ENCODE measurements at regions not wholly inside any gene's neighbourhood (a gene's known extent, or its start where the extent isn't known, plus 50 kb on each side); places are given as distances from the start of the nearest gene placed in this dataset.

GRCh38 chr3:72093270-72093991, 308.5 kb upstream of the PROK2 start:
- Mint-ChIP-seq H3K9me3 (no peaks in the 10 kb centered on the region), H3K27me3 (ENCODE audit: low read depth) (peaks cover 17% of the 10 kb centered on the region), H3K36me3 (ENCODE audit: low read depth) (no peaks in the 10 kb centered on the region), H3K27ac (no peak overlapping the region), H3K4me1 (ENCODE audit: low read depth) (peaks cover 8% of the 10 kb centered on the region), H3K4me3 (no peak overlapping the region)
- DNase-seq (ENCODE audit: low spot score): no peak

DNA sequence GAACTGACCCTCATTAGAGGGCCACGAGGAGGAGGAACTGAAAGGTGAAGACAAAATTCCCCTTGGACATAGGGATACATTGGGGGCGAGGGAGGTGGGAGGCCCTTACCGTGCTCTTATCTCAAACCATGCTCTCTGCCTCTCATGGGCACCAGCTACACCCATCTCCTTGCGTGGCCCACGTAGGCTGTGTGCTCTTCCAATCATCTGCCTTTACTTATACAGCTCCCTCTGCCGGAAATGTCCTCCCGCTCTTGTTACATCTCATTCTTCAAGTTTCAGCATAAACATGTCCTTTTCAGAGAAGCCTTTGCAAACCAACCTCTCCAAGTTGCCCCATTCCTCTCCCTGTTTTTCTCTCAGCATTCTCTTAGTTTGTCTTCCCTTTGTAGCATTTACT, 307.8 kb upstream of the PROK2 start:
- Mint-ChIP-seq H3K4me3 (no peak overlapping the region), H3K9me3 (no peaks in the 10 kb centered on the region), H3K4me1 (ENCODE audit: low read depth) (peaks cover 8% of the 10 kb centered on the region), H3K27me3 (ENCODE audit: low read depth) (peaks cover 14% of the 10 kb centered on the region), H3K36me3 (ENCODE audit: low read depth) (no peaks in the 10 kb centered on the region), H3K27ac (no peak overlapping the region)
- no peak for DNase-seq (ENCODE audit: low spot score)

GRCh38 chr3:72088486-72089025, 303.6 kb upstream of the PROK2 start:
- no peak overlapping the region for H3K4me3 Mint-ChIP-seq
- no peak overlapping the region for H3K27ac Mint-ChIP-seq
- DNase-seq (ENCODE audit: low spot score): no peak
- H3K36me3 Mint-ChIP-seq (ENCODE audit: low read depth): no peaks in the 10 kb centered on the region
- no peaks in the 10 kb centered on the region for H3K9me3 Mint-ChIP-seq
- H3K4me1 Mint-ChIP-seq (ENCODE audit: low read depth): peaks cover 3% of the 10 kb centered on the region
- H3K27me3 Mint-ChIP-seq (ENCODE audit: low read depth): peaks cover 7% of the 10 kb centered on the region

- Mint-ChIP-seq H3K27me3 (ENCODE audit: low read depth) (peaks cover 3% of the 10 kb centered on the region), H3K27ac (no peak overlapping the region), H3K36me3 (ENCODE audit: low read depth) (no peaks in the 10 kb centered on the region), H3K4me3 (no peak overlapping the region), H3K4me1 (ENCODE audit: low read depth) (peaks cover 10% of the 10 kb centered on the region), H3K9me3 (no peaks in the 10 kb centered on the region)
- DNase-seq (ENCODE audit: low spot score): no peak
These were observed 302.5 kb upstream of the PROK2 start for GRCh38 chr3:72087420-72087819.

DNA sequence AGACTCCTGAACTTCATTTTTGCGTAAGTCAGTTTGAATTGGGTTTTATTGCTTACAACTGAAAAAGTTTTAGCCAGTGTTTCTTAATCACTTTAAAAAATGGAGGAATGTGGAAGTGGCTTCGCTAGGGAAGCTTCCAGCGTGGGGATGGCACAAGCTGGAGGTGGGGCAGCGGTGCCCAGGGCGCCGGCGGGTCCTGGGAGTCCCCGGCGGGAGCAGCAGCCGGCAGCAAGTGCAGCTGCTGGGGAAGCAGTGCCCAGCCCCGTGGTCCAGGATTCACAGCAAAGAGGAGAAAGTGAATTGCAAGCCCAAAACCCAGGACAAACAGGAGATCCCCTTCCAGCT, 301.8 kb upstream of the PROK2 start:
- no peak overlapping the region for H3K4me3 Mint-ChIP-seq
- no peaks in the 10 kb centered on the region for H3K36me3 Mint-ChIP-seq (ENCODE audit: low read depth)
- DNase-seq (ENCODE audit: low spot score): no peak
- H3K27me3 Mint-ChIP-seq (ENCODE audit: low read depth): peaks cover 3% of the 10 kb centered on the region
- no peaks in the 10 kb centered on the region for H3K9me3 Mint-ChIP-seq
- no peak overlapping the region for H3K27ac Mint-ChIP-seq
- peaks cover 10% of the 10 kb centered on the region for H3K4me1 Mint-ChIP-seq (ENCODE audit: low read depth)

GRCh38 chr3:72086042-72086742, 301.2 kb upstream of the PROK2 start:
- Mint-ChIP-seq H3K9me3 (no peaks in the 10 kb centered on the region), H3K36me3 (ENCODE audit: low read depth) (no peaks in the 10 kb centered on the region), H3K27me3 (ENCODE audit: low read depth) (peaks cover 3% of the 10 kb centered on the region), H3K4me1 (ENCODE audit: low read depth) (peaks cover 10% of the 10 kb centered on the region), H3K4me3 (no peak overlapping the region), H3K27ac (no peak overlapping the region)
- no peak for DNase-seq (ENCODE audit: low spot score)

- H3K27ac Mint-ChIP-seq: no peak overlapping the region
These were observed 300.1 kb upstream of the PROK2 start for GRCh38 chr3:72085036-72085435.

GRCh38 chr3:72082776-72083462, 298.0 kb upstream of the PROK2 start:
- peaks cover 19% of the 10 kb centered on the region for H3K4me1 Mint-ChIP-seq (ENCODE audit: low read depth)
- H3K4me3 Mint-ChIP-seq: no peak overlapping the region
- no peaks in the 10 kb centered on the region for H3K9me3 Mint-ChIP-seq
- DNase-seq (ENCODE audit: low spot score): no peak
- H3K27me3 Mint-ChIP-seq (ENCODE audit: low read depth): no peaks in the 10 kb centered on the region
- no peaks in the 10 kb centered on the region for H3K36me3 Mint-ChIP-seq (ENCODE audit: low read depth)
- no peak overlapping the region for H3K27ac Mint-ChIP-seq

More at GRCh38 chr3:72085036-72085435, 300.1 kb upstream of the PROK2 start:
- Mint-ChIP-seq H3K4me3 (no peak overlapping the region), H3K36me3 (ENCODE audit: low read depth) (no peaks in the 10 kb centered on the region), H3K9me3 (no peaks in the 10 kb centered on the region), H3K4me1 (ENCODE audit: low read depth) (peaks cover 7% of the 10 kb centered on the region), H3K27me3 (ENCODE audit: low read depth) (no peaks in the 10 kb centered on the region)
- no peak for DNase-seq (ENCODE audit: low spot score)

- Mint-ChIP-seq H3K4me3 (no peak overlapping the region), H3K4me1 (ENCODE audit: low read depth) (peaks cover 26% of the 10 kb centered on the region), H3K36me3 (ENCODE audit: low read depth) (no peaks in the 10 kb centered on the region), H3K9me3 (peaks cover 1% of the 10 kb centered on the region), H3K27ac (no peak overlapping the region), H3K27me3 (ENCODE audit: low read depth) (no peaks in the 10 kb centered on the region)
- no peak for DNase-seq (ENCODE audit: low spot score)
These were observed 297.3 kb upstream of the PROK2 start for GRCh38 chr3:72082186-72082715.

GRCh38 chr3:72081471-72082185, 296.7 kb upstream of the PROK2 start:
- Mint-ChIP-seq H3K27me3 (ENCODE audit: low read depth) (no peaks in the 10 kb centered on the region), H3K27ac (no peak overlapping the region), H3K36me3 (ENCODE audit: low read depth) (no peaks in the 10 kb centered on the region), H3K4me3 (no peak overlapping the region), H3K9me3 (peaks cover 6% of the 10 kb centered on the region), H3K4me1 (ENCODE audit: low read depth) (peaks cover 28% of the 10 kb centered on the region)
- no peak for DNase-seq (ENCODE audit: low spot score)

GRCh38 chr3:72080800-72081199, 295.9 kb upstream of the PROK2 start:
- Mint-ChIP-seq H3K36me3 (ENCODE audit: low read depth) (no peaks in the 10 kb centered on the region), H3K4me1 (ENCODE audit: low read depth) (peaks cover 28% of the 10 kb centered on the region), H3K27me3 (ENCODE audit: low read depth) (no peaks in the 10 kb centered on the region), H3K27ac (no peak overlapping the region), H3K4me3 (no peak overlapping the region), H3K9me3 (peaks cover 13% of the 10 kb centered on the region)
- no peak for DNase-seq (ENCODE audit: low spot score)

- Mint-ChIP-seq H3K27ac (no peak overlapping the region), H3K4me3 (no peak overlapping the region), H3K36me3 (ENCODE audit: low read depth) (peaks cover 3% of the 10 kb centered on the region), H3K27me3 (ENCODE audit: low read depth) (no peaks in the 10 kb centered on the region), H3K4me1 (ENCODE audit: low read depth) (peaks cover 28% of the 10 kb centered on the region), H3K9me3 (peaks cover 20% of the 10 kb centered on the region)
- DNase-seq (ENCODE audit: low spot score): no peak
These were observed 295.1 kb upstream of the PROK2 start for GRCh38 chr3:72080095-72080494.

DNA sequence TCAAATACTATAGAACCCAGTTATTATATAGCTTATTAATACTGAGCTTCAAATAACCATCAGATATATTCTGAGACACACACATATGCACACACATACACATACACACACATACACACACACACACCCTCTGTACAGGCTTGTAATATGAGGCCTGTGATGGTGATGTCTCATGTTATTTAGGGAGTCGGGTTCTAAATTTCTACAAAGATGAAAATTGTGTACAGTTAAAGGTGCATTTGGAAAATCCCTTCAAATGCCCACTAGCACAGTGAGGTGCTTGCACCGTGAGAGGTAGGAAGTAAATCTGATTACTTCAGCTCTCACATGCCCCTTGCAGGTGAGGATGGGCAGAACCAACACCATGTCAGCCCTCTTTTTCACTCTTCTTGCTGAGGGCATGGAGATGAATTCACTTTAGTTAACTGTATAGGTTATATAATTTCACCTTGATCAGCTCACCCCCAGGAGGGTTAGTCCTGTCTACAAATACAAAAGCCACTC, 294.5 kb upstream of the PROK2 start:
- DNase-seq (ENCODE audit: low spot score): no peak
- peaks cover 24% of the 10 kb centered on the region for H3K9me3 Mint-ChIP-seq
- H3K36me3 Mint-ChIP-seq (ENCODE audit: low read depth): peaks cover 4% of the 10 kb centered on the region
- H3K27ac Mint-ChIP-seq: no peak overlapping the region
- H3K4me1 Mint-ChIP-seq (ENCODE audit: low read depth): peaks cover 28% of the 10 kb centered on the region
- no peak overlapping the region for H3K4me3 Mint-ChIP-seq
- no peaks in the 10 kb centered on the region for H3K27me3 Mint-ChIP-seq (ENCODE audit: low read depth)
